GM21717 (cell line): ENCODE measurements at regions not wholly inside any gene's neighbourhood (a gene's known extent, or its start where the extent isn't known, plus 50 kb on each side); places are given as distances from the start of the nearest gene placed in this dataset.

ENCODE experiments used
- ATAC-seq: cut with Tn5 transposase; IDR thresholded peaks from one replicate; pipeline ENCODE4 v1.9.1; 2021; ENCODE audit warnings: mild to moderate bottlenecking, moderate library complexity; ENCODE audit not compliant: unreplicated experiment

DNA sequence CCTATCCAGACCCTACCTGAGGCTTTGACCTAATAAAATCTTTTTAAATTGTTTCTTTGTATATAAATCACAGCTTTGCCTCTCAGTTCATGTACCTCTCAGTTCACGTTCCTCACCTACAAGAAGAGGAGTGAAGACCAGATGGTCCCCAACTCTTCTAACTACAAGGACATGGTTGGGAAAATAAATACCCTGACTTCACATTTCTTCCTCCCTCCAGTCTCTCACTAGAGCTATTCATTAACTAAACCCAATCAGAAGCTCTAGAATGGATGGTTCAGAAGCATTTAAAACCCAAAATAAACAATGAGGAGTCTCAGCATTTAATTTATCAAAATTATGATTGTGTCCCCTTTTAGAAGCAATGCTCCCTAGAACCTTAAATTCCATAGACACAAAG lies 97.3 kb upstream of the AGTR1 start:
- no peak for ATAC-seq

DNA sequence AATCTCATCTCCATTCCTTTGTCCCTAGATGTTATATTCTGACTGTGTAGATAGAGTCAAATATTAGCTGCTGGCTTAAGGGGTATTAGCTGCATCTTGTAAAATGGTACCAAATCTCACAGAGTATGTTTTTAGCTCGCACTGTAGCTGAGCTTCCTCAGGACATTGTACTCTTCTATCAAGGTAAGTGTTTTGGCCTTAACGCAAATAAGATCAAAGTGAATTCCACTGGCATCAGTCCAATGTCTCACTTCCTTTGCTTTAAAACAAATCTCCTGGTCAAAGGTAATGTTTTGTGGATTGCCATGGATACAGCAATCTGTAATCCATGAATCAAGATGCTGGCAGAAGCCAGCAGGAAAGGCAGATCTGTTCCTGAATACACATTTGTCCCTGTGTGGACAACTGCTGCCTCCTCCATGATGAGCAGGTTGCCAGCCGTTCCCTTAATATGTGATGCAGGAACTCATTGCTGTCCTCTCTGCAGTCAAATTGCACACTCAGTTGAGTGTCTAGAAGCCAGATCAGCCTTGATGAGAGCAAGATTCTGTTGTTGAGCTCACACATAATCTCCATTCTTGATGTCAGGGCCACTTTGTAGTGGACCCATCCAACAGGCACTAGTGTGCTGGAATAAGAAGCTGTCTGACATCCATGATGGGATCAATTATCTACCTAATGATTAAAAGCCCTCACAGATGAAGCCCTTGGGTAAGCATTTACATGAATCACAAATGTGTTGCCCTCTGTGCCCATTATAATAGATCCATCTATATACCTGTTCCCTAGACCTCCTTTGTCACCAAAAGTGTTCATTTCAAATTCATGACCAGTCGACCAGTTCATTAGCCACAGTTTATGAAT lies 96.6 kb upstream of the AGTR1 start:
- no peak for ATAC-seq

DNA sequence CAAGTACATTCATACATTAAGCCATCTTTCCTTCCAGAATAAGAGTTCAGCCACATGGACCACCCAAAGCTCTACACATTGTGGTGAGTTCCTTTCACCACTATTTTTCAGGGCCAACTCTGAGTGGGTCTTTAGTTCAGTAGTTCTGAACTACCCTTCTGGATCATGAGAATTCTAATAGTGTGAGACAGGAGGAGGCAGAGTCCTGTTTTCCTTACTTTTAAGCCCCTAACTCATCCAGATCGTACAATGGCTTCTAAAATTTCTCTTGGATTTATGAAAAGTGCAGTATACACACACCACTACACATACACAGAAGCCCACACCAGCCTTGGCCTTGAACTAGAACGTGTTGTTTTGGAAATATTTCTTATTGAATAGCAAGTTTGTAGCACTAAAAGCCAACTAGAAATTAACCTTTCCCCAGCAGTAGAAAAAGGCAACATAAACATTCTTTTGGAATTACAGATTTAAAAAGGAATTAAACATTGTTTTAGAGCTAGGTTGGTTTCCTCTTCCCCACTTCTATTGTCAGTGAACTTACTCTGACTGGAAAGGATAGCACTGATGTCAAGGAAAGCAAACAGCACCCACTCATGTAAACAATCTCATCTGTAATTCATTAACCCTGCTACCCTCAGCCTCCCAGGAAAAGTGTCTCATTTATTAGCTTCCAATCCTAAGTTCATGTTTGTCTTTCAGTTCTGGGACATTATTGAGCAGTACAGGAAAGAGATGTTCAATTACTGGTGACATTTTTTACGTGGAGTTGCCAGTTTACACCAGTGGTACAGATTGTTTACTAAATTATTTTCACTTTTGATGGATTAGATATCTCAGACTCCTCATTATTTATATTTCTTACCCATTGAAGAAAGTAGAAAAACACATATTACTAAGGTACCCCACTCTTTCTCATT lies 95.7 kb upstream of the AGTR1 start:
- no peak for ATAC-seq

DNA sequence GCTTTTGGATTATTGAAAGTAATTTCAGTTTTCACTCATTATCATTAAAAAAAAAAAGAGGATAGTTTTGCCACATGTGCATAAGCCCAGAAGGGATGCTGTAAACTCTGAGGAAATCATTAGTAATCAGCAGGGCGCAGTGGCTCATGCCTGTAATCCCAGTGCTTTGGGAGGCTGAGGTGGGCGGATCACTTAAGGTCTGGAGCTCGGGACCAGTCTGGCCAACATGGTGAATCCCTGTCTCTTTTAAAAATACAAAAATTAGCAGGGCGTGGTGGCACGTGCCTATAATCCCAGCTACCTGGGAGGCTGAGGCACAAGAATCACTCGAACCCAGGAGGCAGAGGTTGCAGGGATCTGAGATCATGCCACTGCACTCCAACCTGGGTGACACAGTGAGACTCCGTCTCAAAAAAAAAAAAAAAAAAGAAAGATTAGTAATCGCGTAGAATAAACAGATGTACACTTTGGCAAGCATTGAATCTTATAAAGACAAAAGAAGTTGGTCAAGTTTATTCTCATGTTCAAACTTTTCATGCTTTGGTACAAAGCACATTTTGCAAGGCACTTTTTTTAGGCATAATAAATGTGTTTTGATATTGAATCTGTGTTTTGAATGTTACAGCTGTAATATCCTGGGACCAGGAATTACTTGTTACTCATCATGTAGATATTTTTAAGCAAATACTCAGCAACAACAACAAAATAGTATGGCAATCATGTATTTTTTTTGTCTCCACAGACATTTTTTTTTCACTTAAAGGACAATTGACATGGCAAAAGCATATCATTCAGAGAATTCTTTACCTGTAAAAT lies 93.2 kb upstream of the AGTR1 start:
- ATAC-seq: no peak

DNA sequence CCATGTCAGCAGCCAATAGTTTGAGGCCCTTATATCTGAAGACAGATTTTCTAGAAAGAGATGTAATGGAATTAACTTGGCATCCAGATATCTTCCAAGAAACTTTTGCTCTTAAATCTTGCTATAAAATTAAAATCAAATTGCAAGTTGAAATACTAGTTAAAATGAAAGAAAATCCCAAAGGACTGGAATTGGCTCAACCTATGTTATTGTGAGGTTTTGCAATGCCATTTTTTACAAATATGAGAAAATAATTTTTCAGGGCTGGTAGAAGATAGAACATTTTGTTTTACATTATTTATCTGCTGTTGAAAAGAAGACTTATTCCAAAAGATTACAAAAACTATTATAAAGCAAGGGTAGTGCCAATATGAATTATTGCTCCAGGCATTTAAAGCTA lies 92.2 kb upstream of the AGTR1 start:
- no peak for ATAC-seq

DNA sequence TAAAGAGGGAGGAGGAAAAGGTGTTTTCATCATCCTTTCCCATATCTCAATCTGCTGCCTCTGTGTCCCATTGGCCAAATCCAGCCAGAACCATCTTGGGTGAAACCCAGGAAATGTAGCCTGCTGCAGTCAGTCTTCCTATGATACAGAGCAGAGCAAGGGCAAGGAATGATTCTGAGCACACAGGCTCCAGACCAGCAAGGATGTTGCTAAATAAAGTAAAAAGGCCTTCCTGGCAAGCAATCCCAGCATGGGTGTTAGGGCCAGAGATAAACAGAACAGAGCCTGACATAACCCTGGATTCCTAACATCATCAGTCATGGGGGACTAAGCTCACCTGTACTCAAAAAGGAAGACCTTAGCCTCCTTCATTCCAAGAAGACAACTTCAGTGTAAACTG lies 90.7 kb upstream of the AGTR1 start:
- ATAC-seq: no peak

DNA sequence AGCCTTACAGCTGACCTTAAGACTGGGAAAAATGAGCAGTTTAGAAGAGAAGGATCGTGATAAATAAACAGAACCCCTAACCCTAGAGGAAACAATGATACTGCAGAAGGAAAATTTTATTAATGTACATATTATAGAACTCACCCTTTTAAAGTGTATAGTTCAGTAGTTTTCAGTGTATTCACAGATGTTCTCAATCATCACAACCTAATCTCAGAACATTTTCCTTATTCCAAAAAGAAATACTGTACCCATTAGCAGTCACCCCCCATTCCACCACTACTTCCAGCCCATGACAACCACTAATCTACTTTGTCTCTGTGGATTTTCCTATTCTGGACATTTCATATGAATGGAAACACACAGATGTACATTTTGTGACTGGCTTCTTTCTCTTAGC lies 90.2 kb upstream of the AGTR1 start:
- ATAC-seq: no peak

DNA sequence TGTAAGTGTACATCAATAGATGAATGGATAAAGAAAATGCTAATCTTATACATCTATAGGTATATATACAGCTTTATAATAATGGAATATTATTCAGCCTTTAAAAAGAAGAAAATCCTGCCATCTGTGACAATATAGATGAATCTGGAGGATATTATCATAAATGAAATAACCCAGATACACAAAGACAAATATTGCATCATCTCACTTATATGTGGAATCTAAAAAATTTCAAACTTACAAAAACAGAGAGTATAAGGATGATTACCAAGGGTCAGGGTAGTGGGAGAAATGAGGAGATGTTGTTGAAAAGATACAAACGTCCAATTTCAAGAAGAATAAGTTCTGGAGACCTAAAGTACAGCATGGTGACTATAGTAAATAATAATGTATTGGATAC lies 85.4 kb upstream of the AGTR1 start:
- ATAC-seq: no peak

DNA sequence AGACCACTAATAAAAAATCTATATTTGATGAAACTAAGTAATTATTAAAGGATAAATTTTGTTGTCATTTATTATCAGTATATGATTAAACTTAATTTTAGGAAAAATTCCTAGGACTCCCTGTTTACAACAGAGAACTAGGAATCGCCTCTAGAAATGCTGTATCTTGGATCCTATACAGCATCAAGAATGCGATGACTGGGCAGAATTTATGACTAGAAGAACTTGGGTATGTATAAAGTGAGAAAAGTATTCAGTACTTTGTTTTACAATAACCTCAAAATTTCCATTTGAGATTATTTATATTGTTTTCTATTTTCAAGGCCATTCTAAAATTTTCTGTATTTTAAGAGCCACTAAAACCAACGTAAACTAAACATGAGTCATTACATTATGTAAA lies 82.3 kb upstream of the AGTR1 start:
- ATAC-seq: no peak

DNA sequence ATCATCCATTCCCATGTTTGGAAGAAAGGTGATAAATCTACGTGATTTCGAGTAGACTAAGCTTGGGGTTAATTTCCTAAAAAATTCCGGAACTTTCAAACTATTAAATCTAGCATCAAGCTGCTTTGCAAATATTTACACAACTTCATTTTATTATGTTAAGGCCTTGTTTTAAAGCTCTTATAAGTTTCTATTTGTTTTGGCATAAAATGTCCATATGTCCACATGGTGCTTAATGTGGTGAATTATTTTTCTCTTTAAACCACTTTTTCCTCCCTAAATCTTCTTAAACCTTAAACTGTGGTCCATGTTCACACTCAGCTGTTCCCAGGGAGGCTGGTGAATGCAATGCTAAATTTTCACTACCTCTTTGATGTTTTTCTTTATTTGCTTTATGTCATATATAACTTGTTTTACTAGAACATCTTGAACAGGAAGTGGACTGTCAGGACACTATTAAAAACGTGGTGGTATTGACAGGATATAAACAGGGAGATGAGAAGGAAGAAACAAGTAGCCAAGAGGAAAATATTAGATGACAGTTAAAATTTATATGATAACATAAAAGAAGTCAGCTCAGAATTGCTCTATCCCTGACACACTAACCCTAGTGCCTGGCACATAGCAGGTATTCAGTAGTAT lies 72.5 kb upstream of the AGTR1 start:
- ATAC-seq: no peak

DNA sequence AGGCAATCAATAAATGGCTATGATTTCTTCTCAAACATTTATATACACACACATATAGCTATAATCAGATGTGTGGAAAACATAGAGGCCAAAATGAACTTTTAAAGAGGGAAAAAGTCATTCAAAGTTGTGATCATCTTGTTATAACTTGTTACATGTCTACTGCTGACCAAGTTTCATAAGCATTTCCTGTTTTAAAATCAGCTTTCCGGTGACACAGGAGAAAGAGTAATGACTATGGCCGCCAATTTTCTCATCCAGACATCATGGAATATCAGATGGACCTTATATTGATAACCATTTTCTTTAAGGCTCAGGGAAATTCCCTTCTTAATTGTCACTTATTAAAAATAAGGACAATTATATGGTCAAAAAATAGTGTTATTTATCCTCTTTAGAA lies 71.7 kb upstream of the AGTR1 start:
- no peak for ATAC-seq

DNA sequence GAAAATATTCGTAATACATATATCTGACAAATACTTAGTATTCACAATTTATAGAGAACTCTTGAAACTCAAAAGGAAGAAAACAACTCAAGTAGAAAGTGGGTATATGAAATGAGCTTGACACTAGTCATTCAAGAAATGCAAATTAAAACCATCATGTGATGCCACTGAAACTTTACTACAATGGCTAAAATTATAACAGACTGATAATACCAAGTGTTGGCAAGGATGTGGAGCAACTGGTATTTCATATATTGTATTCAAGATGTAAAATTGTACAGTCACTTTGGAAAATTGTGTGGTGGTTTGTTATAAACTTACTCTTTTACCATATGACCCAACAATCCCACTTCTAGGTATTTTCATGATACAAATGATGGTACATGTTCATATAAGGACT lies 68.7 kb upstream of the AGTR1 start:
- ATAC-seq: no peak

DNA sequence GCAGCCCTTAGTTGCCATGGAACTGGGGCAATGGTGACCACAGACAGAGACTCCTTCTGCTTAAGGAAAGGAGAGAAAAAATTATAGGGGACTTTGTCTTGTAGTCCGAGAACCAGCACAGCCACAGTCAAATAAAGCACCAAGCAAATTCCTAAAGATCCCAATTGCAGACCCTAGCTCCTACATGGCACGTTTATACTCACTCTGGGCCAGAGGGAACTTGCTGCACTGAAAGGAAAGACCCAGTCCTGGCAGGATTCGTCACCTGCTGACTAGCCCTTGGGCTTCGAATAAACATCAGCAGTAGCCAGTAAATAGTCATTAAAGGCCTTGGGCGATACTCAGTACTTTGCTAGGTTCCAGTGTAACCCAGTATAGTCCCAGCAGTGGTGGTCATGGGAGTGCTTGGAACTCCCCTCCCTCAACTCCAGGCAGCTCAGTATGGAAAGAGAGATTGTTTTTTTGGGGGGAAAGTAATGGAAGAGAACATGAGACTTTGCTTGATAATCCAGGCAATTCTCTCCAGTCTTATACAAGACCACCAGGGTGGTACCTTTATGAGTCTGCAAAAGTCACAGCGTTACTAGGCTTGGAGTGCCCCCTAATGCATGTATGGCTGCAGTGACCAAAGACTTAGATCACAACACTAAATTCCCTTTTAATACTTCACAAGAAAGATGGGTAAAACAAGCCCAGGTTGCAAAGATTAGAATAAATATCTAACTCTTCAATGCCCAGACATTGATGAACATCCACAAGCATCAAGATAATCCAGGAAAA lies 66.4 kb upstream of the AGTR1 start:
- ATAC-seq: no peak

DNA sequence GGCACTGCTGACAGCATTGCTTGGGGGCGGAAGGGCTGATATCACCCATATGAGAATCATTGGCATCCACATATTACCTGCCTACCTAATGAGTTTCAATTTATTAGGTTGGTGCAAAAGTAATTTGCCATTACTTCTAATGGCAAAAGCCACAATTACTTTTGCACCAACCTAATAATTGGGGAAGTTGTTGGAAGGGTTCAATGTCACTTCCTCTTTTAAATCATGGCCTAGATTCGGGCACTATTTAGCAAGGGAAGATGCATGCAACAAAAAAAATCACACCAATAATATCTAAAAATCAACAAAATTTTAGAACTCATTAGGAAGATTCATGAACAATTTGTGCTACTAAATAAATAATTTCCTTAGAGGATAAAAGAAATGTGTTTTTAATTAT lies 56.0 kb upstream of the AGTR1 start:
- ATAC-seq: no peak

DNA sequence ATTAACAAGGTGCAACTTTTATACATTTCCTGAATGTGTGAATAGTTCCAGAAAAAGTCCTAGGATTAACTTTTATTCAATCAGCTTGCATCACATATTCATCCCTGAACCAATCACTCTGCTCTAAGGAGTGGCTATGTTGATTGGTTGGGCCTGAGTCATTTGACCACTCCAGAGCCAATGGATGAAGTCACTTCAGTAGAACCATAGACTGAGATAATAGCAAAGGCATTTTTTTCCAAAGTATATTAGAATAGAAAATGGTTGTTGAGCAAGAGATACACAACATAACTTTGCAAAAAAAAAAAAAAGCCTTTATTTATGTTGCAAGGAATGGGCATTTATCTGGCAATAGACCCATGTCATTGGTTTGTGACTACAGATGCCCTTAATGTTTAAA lies 55.5 kb upstream of the AGTR1 start:
- no peak for ATAC-seq

DNA sequence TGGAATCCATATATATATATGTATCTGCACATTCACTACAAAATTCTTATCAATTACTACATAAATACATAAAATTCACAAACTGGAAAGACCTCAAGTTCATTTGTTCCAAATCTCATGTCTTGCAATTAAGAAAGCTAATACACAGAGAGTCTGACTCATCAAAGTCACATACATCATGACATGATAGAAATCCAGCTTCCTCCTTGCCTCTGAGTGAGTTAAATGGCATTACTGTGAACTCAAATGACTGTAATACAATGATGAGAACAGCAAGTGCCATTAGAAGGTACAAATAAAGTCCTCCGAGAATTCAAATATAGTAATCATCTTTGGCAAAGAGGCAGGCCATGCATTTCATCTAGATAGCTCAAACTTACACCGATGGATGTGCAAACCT lies 55.1 kb upstream of the AGTR1 start:
- no peak for ATAC-seq

DNA sequence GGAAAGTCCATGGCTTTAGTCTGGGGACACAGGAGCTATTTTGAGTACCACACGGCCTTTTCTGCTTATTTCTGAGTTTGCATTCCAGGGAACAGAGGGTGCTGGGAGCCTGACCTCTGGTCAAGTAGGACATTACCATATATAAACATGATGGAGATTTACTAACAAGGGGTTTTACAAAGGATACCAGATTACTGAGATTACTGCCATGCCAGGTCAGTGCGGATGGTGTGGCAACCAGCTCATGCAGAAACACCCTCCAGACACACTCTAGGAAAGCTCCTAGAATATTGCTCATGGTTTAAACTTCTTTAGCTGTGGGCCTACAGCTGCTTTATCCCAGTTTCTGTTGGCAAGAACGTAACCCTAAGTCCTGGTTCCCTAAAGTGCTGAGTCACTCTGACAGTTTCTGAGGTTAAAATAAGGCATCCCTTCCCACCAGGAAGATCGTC lies 54.3 kb upstream of the AGTR1 start:
- no peak for ATAC-seq

DNA sequence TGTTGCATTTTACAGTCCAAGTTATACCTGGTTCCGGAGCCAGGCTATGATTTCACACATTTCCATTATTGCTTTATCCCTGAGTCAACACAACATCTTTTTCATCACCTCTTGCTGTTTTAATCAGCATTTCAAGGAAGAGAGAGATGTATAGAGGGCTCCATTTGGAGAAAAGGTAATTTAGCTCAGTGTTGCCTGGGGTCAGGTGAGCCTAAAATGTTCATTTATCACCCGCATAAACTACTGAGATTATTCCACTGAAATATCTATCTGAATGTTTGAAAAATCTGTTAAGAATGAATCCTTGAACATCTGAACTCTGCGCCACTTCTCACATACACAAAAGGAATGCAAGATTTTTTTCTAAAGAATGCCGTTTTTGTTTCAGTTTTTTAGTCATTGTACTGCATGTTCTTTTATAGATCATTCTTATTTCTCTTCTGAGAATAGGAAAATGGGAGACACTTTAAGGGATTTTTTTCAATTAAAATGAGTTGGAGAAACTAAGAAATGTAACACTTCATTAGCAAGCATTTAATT lies 51.5 kb upstream of the AGTR1 start:
- ATAC-seq: no peak
